ENCODE measurements at regions not wholly inside any gene's neighbourhood (a gene's known extent, or its start where the extent isn't known, plus 50 kb on each side); places are given as distances from the start of the nearest gene placed in this dataset.

- DNase-seq (ENCODE audit: low spot score): no peak
Observed at GRCh38 chr21:24222676-24223075, 1384.6 kb downstream of the MRPL39 start.

GRCh38 chr21:24220446-24220845 is 1386.8 kb downstream of the MRPL39 start:
- DNase-seq (ENCODE audit: low spot score): no peak

- no peak for DNase-seq (ENCODE audit: low spot score)
Observed at GRCh38 chr21:24217151-24217550, 1390.1 kb downstream of the MRPL39 start.

DNA sequence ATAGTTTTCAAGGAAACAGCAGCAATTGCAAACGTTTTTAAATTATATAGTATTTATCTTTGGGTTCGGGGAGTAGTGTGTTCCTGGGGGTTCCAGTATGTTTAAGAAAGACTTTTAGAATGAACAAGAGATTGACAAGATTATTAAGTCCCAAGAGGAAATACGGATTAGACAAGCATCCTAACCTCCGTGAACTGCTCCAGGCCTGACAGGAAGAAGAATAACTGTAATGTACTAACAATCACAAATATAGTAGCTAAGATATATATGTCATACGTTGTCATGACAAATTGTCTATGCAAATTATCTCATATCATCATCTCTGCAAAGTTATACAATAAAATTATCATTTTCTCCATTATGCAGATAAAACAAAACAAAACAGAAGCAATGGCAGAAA is 1397.2 kb downstream of the MRPL39 start:
- DNase-seq (ENCODE audit: low spot score): no peak

GRCh38 chr21:24208562-24209260 is 1398.6 kb downstream of the MRPL39 start:
- DNase-seq (ENCODE audit: low spot score): no peak

GRCh38 chr21:24205319-24205718 is 1402.0 kb downstream of the MRPL39 start:
- no peak for DNase-seq (ENCODE audit: low spot score)

GRCh38 chr21:24204641-24205040 is 1402.6 kb downstream of the MRPL39 start:
- DNase-seq (ENCODE audit: low spot score): no peak

GRCh38 chr21:24200052-24200451 is 1407.2 kb downstream of the MRPL39 start:
- no peak for DNase-seq (ENCODE audit: low spot score)

DNA sequence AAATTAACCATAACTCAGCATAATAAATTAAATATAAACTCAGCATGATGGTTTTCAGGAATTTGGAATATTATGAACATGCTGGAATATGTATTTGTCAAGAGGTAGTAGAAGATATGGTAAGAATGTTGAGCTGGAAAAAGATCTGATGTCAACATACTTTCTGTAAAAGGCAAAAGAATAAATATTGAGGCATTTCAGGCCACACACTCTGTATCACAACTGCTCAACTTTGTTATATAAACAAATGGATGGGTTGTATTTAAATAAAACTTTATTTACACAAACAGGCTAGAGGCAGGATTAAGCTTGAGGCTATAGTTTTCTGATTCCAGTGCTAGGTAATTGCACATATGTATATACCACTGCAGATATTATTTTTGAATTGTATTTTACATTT is 1409.4 kb downstream of the MRPL39 start:
- no peak for DNase-seq (ENCODE audit: low spot score)

GRCh38 chr21:24197132-24197643 is 1410.1 kb downstream of the MRPL39 start:
- DNase-seq (ENCODE audit: low spot score): no peak

DNA sequence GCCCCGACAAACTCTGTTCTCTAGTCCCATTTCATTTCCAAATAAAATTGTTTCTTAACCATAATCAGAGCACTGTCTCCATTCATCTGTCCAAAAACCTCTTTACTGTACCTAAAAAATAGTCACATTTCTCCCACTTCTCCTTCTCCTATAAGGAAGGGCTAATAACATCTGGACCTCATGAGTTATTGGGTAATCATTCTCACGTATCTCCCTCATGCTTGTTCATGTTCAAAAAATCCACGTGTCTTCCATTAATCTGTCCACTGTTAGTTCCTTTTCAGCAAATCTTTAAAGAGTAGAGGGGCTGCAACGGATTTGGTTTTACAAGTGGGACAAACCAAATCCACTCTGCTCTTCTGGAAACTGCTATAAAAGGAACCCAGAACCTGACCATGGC is 1418.8 kb downstream of the MRPL39 start:
- no peak for DNase-seq (ENCODE audit: low spot score)

- DNase-seq (ENCODE audit: low spot score): no peak
Observed at GRCh38 chr21:24183077-24183476, 1424.2 kb downstream of the MRPL39 start.

DNA sequence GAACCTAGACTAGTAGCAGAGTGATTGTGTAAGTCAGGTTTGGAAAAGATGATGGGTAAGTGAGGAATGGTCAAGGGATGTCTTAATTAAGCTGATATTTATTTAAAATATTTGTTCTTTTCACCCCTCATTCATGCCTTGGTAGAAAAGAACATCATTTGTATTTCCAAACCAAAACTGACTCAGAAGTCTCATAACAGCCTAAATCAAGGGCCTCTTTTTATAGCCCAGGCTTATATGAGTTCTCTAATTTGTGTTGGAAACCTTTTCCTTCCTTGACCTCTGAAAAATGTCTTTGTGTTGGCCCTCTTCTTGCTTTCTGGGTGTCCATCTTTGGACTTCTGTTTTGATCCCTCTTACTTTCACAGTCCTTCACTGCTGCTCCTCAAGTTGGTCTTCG is 1428.2 kb downstream of the MRPL39 start:
- no peak for DNase-seq (ENCODE audit: low spot score)

GRCh38 chr21:24175106-24175505 is 1432.2 kb downstream of the MRPL39 start:
- no peak for DNase-seq (ENCODE audit: low spot score)

DNA sequence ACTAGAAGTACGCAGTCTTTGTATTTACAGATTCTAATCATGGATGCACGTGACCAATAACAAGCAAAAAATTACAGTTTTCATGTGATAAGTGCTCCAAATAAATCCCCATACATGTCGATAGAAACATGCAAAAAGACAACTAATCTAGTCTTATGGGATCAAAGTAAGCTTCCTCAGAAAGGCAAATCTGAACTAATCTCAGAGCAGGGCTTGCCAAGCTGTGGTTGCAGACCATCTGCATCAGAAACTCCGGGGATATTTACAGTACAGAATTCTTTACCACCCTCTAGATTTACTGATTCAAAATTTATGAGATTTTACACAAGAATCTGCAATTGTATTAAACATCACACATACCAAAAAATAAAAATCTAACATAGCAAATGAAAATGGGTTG is 1435.5 kb downstream of the MRPL39 start:
- DNase-seq (ENCODE audit: low spot score): no peak

- DNase-seq (ENCODE audit: low spot score): no peak
Observed at GRCh38 chr21:24163539-24163938, 1443.7 kb downstream of the MRPL39 start.

GRCh38 chr21:24160528-24160927 is 1446.8 kb downstream of the MRPL39 start:
- DNase-seq (ENCODE audit: low spot score): no peak

DNA sequence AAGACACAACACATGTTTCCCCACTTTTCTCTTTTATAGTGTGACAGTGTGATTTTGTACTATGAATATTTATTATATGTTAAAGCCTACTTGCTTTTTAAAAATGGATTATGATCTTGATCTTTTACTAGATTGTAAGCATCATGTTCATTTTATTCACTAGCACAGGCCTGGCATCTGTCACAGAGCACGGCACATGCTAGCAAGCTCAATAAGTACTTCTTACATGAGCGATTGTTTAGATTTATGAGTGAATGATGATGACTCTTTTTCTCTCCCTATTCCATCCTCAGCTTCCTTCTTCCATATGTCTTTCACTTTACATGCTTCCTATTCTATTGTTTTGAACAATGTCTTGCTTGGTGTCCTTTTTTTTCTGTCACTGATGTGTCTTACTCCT is 1454.1 kb downstream of the MRPL39 start:
- no peak for DNase-seq (ENCODE audit: low spot score)

DNA sequence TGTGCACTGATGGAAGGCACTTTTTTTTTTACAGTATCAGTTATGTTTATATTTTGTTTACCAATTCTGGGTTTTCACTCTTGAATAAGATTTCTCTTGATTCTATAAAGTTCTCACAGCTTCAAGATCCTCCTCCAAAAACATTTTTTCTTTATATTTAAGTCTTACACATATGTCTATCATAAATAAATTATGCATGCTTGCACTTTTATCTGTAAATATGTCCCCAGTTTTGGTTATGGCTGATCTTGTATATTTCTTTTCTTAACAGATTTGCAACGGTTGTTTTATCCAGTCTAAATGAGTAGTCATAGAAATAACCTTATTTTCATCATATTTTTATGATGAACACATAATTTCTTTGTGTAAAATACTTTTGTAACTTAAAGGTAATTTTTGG is 1456.5 kb downstream of the MRPL39 start:
- DNase-seq (ENCODE audit: low spot score): no peak

- no peak for DNase-seq (ENCODE audit: low spot score)
Observed at GRCh38 chr21:24148461-24148860, 1458.8 kb downstream of the MRPL39 start.

- no peak for DNase-seq (ENCODE audit: low spot score)
Observed at GRCh38 chr21:24147674-24148073, 1459.6 kb downstream of the MRPL39 start.

- no peak for DNase-seq (ENCODE audit: low spot score)
Observed at GRCh38 chr21:24131056-24131455, 1476.2 kb downstream of the MRPL39 start.

- no peak for DNase-seq (ENCODE audit: low spot score)
Observed at GRCh38 chr21:24127651-24128050, 1479.6 kb downstream of the MRPL39 start.

GRCh38 chr21:24123785-24124184 is 1483.5 kb downstream of the MRPL39 start:
- DNase-seq (ENCODE audit: low spot score): no peak

Measured in NAMALWA (cell line).